B cell (primary cell): ENCODE measurements at regions not wholly inside any gene's neighbourhood (a gene's known extent, or its start where the extent isn't known, plus 50 kb on each side); places are given as distances from the start of the nearest gene placed in this dataset.

ENCODE experiments used
- CTCF ChIP-seq: fragments of 200-600 bp; IDR thresholded peaks from one replicate; pipeline ENCODE4 v1.8.0; 2022; ENCODE audit warnings: antibody characterized with exemption, mild to moderate bottlenecking
- EZH2 ChIP-seq: IDR thresholded peaks from 2 replicates; pipeline ENCODE4 v1.6.1; 2012; ENCODE audit warnings: borderline replicate concordance, low read depth, mild to moderate bottlenecking, moderate library complexity, low read length; ENCODE audit not compliant: insufficient read depth, poor library complexity, severe bottlenecking

- TF ChIP-seq CTCF (no peak), EZH2 (no peak)
Measured at GRCh38 chr5:82827651-82828050, 249.5 kb downstream of the TMEM167A start.
